Stimulated activated CD8-positive, alpha-beta memory T cell treated with anti-CD3 and anti-CD28 coated beads, Interleukin-4, amount 100 ng/mL, for 1 hour (primary cell): ENCODE measurements at regions not wholly inside any gene's neighbourhood (a gene's known extent, or its start where the extent isn't known, plus 50 kb on each side); places are given as distances from the start of the nearest gene placed in this dataset.

ENCODE experiments used
- DNase-seq, 2 donors: peaks; one replicate each; pipeline ENCODE4 v3.0.0-alpha.2; 2020; ENCODE audit warnings: low read depth in 2 of 2, low spot score in 1 of 2

DNA sequence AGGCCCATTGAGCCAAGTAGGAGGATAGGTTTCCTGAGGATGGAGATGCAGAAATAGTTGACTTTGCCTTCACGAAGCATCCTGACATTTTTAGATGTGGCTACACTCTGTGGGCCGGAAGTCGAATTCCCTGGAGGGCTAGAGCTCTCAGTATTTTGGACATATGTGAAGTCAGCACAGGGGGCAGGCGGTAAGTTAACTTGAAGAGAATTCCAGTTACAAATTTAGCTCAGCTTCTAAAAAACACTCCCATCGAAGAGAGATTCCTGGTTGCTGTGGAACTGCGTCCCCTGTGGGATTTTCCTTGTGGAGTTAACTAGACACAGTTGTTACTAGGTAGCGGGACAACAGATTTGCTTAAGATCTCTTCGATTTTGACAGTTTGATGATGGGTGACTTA lies 161.9 kb upstream of the RGMA start:
- no peak for DNase-seq

DNA sequence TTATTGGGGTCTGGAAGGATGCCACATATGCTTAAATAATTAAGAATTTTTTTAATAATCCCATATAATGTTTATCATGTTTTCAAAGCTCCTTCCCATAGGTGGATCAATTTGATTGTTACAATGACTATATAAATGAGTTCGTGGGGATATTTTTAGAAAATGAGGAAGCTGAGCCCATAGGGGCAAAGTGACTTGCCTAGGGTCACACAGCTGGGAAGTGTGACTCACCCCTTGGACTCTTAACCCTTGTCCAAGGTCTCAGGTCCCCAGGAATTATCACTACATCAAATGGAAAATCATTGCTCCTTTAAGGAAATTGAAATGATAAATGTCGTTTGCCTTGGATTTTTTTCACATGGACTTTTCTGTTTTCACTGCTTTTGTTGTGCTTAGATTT lies 161.2 kb upstream of the RGMA start:
- DNase-seq, result no peak

DNA sequence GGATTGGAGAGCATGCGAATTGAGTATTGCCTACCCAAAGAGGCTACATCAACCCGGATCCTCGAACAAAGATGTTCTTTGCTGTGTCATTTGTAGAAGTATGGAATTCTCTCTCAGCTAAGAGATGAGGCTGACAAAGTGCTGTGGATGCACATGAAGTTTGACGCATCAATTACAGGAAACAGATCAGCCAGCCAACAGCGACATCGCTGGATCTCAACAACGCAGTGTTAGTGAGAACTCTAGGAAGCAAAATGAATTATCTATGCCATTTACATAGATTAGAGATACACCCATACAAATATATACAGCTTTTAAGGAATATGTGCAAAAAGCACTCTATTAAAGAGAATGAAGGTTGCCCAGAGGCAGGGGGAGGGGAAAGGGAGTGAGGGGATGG lies 160.6 kb upstream of the RGMA start:
- DNase-seq, result no peak

DNA sequence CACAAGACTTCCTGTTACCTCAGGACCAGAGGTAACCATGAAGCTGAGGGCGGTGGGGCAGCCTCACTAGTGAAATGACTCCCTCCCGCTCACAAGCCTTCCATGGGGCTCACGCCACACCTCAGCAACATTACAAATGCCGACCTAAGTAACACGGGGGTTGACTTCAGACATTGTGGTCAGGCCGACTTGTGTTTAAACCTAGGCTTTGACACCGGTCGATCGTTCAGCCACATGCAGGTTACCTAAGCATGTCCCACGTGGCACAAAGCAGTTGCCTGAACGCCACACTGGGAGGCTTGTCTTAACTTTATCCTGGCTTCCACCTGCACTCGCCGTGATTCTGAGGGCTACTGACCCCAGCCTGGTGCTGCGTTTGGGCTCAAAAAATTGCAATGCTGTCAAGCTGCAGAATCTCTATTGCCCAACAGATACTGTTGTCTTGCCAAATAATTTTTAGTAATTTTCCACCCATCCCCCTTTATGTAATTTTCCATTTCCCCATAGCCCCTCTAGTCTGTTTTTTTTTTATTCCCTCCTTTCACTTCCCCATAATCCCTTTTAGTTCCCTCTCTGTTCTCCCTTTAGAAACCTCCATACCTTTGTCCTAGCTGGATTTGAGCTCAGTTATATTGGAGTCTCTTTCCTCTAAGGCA lies 158.6 kb upstream of the RGMA start:
- no peak for DNase-seq

DNA sequence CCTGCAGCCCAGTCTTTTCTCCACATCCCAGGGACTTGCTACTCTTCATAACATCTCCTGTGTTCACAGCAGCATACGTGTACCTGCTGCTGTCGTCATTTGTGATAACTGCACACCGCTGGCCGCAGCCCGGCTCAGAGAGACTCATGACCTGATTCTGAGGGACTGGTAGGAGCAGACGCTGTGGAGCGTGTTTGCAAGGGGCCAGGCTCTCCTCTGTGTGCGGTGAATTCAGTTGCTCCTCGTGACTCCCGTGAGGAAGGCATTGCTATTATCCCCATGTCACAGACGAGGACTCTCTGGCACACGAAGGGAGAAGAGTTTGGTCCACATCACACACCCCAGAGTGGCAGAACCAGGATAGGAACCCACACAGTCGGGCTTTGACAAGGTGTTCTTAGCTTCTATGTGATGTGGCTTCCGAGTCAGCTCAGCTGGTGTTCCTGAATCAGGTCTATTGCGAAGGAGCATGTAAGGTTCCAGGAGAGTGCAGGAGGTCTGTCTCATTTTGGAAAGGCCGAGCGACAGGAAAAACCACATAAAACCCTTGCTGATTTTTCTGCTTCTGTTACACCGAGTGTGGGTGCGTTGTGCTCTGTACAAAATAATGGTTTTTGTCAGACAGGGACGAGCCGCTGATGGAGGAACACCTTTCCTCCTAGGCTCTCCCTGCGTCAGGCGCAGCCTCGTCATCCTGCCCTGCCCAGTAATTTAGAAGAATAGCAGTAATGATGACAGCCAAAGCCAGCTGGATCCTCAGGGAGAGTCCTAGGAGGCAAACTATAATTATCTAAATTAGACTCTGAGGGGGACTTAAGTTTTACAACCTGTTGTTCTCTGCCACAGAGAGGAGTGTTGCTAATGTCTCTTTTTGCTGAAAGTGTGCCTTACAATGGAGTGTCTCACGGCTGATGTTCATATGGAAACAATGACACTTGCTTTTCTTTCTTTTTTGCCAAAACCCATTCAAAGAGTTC lies 157.5 kb upstream of the RGMA start:
- DNase-seq, result no peak

DNA sequence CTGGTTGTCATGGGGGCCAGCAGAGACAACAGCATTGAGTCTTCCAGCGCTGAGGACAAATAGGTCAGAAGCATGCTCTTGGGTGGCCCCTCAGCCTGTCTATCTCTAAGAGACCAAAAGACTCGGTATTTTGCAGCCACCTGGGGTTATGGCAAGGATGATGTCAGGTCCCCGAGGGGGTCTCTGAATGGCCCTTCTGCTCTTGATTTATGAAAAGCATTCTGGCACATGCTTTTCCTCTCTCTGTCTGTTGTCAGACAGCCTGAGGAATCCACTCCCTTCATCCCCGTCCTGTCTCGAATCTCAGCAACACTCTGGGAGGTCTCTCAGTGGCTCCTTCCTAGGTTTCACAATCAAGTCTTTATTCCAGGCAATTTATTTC lies 156.6 kb upstream of the RGMA start:
- no peak for DNase-seq

DNA sequence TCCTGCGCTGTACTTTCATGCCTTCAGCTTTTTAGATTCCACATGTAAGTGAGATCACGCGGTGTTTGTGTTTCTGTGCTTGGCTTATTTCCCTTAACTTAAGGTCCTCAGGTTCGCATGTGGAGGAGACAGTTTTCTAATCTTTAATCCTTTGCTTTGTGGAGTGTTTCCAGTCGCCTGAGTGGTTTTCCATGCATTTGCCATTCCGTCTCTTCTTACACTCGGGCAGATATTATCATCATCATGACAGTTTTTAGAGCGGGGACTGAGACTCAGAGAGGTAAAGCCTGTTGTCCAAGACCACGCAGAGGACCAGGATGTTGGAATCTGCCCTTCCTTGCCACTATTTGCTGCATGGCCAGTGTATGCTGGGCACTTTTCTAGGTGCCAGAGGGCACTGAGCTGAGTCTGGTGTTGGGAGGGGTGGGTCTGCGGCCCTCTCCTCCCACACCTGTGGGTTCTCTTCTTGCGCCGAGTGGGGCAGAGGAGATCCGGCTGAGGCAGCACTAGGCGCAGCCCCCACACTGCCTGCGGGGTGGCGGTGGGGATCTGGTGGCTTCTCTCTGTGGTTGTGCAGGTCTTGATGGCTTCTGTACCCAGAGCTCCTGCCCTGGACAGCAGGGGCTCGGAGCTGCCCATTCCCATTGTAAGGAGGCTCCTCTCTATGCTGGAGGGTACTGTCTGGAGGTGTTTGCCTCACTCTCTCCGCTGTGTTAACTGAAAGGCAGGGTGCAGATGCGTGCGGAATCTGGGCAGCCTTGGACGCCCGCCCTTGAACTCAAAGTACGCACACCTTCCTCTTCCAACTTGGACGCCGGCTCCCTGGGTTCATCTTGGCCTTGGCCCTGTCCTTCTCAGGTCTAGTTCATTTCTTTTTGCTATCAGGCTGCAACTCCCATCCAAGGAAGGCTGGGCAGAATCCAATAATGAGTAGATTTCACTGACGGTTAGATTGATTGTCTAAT lies 156.0 kb upstream of the RGMA start:
- no peak for DNase-seq

DNA sequence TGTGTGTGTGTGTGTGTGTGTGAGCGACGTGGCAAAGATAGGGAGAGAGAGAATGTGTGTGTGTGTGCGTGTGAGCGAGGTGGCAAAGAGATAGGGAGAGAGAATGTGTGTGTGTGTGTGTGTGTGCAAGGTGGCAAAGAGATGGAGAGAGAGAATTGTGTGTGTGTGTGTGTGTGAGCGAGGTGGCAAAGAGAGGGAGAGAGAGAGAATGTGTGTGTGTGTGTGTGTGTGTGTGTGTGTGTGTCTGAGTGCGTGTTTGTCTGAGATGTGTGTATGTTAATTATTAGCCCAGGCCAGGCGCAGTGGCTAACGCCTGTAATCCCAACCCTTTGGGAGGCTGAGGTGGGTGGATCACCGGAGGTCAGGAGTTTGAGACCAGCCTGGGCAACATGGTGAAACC lies 154.6 kb upstream of the RGMA start:
- DNase-seq, result no peak

DNA sequence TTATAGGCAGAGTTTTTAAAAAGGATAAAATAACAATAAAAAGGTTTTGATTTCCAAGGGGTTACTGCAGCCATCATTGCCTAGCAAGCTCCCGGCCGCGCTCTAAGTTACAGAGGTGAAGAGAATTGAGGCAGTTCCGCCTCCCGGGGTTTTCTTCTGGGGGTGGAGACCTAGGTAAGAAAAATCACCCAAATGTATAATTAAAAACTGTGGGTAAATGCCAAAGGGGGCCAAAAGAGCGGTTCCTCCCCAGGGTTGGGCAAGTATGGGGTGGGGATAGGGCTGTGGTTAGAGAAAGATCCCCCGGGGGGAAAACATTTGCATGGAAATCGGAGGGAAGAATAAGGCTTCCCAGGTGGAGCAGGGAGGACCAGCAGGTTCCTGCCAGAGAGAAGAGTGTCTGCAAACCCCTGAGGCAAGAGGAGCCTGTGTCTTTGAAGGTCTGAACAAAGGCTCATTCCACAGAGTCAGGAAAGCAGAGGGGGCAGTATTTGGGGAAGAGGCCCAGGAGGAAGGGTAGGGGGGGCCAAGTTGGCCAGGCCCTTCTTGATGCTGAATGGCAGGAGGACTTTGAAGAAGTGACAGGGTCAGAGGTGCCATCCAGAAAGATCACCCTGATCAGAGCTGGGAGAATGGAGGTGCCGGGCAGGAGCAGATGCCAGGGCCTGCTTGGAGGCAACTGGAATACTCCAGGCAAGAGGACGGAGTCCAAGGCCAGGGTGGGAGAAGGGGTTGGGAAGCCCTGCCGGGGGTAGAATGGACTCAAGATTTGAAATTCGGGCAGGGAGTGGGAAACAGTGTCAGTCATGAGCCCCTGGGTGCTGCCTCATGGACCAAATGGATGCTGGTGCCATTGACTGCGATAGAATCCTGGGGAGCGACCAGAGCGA lies 152.9 kb upstream of the RGMA start:
- DNase-seq, result no peak

DNA sequence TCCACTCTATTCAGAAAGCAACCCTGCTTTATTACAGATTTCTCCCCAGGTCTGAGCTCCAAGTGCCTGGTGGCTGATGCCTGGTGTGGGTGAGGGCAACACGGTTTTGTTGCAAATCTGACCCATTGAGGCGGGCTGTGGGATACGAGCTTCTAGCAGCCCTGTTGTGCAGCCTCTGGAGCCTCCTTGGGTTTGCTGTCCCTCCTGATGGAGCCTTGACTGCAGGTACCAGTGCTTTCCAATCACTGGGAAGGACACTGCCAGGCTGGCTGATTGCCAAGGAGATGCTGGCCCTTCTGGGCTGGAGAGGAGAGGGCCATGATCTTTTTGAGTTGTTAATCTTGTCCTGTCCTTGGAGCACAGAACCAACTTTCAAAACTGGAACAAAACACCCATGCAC lies 151.0 kb upstream of the RGMA start:
- DNase-seq, result no peak

DNA sequence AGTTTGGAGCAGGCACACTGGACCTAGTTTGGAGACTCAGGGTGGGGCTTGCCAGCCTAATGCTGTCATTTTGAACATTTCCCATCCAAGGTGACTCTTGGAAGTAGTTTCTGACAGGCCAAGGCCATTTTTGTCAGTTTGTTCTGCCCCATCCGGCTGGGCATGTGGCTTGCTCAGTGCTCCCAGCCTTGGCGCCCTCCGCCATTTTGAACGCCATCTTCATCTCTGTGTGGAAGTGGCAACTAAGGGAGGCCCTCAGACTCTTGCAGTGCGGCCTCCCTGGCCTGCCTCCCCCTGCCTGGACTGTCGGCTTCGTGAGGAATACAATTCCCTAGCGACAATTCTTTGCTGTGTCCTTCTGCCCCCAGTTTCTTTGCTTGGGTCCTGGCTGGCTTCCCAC lies 150.6 kb upstream of the RGMA start:
- DNase-seq, result no peak

DNA sequence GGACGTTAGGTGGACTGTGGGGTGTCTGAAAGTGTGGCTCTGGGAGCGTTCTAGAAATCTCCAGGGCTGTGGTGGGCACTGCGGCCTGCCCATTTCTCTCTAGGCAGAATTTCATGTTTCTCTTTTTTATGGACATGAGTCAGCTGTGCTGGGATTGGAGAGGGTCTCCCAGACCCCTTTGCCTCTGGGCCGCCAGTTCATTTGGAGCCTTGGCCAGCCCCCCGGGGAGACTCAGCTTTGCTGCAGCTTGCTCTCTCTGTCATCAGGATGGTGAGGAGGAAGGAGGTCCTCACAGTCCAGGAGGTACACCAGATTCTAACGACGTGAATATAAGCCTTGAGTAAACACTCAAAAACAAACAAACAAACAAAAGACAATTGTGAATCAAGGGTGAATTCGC lies 149.6 kb upstream of the RGMA start:
- no peak for DNase-seq

DNA sequence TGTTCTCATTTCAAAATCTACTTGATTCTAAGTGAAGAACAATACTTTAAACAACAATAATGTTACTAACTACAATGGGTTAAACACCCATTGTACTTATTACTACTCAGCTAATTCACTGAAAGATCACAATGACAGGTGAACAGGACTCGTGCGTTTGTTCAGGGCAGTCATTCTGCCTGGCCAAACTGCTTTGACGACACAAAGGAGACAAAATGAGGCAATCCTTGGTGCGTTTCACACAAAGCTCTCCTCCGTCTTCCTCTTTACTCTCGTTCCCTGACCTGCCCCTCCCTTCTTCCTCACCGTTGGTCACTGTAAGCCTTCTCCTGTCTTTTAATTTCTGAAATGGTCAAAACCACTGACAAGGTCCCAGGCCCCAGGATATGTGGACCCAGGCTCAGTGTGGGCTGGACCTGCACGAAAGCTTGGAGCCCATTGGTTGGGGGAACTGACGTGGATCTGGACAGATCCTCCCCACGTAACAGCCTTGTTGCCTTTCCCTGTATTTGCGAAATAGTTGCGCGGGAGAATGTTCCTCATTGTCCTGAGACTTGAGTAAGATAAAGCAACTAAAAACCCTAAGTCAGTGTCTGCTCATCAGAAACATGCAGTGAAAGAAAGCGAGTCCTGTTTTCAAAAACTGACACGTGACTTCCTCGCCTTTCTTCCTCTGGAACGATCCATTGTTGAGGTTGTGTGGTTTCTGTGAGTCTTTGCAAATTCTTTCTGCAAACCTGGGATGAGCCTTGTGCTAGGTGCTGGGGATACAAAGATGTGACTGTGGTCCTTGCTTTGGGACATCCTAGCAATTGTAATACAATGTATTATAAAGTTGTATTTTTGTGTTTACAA lies 147.1 kb upstream of the RGMA start:
- no peak for DNase-seq

DNA sequence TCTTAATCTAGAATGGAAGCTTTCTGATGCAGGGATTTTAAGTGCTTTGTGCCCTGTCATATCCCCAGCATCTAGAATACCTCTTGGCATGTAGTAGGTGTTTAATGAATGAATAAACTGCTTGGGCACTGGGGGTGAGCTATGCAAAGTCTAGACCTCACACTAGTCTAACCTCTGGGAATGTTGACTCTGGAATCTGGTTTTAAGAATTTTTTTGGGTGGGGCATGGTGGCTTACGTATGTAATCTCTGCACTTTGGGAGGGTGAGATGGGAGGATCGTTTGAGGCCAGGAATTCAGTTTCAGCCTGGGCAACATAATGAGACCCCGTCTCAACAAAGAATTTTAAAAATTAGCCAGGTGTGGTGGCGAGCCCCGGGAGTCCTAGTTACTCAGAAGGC lies 146.3 kb upstream of the RGMA start:
- no peak for DNase-seq

DNA sequence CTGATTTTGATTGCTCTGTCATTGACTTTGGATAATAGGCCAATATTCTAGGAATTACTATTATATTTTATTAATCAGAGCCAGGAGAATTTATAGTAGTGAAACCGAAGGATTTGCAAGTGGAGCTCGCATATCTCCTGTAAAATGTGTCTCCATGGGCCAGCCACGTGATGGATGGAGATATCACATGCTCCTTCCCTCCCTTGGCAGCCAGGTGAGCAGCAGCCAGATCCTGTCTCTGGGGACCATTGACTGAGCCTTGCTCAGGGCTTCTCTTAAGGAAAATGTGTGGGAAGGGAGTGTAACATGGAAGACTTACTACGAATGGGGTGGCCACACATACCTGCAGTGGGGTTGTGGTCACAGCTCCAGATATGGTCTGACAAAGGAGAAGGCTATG lies 144.7 kb upstream of the RGMA start:
- DNase-seq, result no peak

DNA sequence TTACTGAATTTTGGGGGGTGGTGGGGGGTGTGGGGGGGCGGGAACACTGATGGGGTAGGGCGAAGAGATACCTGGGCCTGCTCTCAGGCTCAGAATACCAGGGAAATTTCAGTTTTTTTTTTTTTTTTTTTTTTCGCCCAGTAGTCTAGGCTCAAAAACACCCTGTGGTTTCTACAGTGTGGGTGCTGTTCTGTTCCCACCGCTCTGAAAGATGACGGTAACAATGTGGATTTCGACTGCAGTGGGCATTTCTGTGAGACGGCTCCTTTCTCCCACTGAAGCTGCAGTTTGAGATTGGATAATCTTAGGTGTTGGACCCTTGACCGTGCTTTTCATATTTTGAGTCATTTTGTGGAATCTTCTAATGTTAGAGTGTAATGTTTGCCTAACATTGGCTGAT lies 143.8 kb upstream of the RGMA start:
- DNase-seq, result no peak

DNA sequence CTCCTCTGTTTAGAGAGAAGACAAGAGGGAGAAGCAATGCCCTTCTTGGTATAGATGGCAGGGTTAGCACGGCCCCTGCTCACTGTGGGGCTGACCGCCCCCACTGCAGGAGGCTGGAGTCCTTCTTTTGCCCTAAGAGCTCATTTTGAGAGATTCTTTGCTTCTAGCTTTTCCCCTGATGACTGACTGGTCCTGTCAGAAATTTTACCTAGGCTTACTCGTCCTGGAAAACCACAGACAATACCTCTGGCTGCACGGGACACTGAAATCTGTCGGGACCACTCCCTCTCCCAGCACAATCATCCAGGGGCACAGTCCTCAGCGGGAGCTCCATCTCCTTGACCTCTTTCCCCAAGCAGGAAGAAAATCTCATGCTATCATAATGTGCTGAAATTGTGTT lies 143.0 kb upstream of the RGMA start:
- no peak for DNase-seq

DNA sequence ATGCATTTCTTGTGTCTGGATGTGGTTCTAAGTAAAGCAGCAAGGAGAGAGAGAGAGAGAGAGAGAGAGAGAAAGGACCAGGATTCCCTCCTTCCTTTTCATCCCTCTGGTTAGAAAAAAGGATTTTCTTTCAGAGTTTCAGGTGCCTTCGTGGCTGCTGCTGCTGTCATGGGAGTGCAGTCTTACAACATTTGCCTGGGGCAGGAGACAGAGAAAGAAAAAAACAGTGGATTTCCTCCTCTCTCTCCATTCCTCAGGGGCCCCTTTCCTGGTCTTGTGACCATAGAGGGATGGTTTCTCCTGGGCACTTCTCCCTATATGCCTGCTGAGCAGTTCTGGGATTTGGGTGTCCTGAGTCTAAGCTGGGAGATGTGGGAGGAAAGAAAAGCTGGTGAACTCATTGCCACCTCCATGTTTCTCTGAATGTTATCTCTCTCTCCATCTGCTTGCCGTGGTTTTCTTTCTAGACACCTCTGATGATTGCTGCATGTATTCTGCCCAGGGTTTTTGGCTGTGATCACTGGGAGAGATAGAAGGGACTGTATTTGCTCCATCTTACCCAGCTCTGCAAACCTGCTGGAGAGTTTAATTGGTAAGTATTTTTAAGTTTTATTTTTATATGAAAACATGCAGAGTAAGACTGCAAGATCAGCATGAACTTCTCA lies 142.4 kb upstream of the RGMA start:
- no peak for DNase-seq

DNA sequence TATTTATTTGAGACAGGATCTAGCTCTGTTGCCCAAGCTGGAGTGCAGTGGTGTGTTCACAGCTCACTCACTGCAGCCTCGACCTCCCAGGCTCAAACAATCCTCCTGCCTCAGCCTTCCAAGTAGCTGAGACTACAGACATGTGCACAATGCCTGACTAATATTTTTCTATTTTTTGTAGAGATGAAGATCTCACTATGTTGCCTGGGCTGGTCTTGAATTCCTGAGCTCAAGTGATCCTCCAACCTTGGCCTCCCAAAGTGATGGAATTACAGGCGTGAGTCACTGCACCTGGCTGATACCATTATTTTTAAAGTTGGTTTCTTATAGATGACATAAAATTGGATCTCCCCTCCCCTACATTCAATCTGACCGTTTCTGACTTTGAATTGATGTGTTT lies 139.5 kb upstream of the RGMA start:
- no peak for DNase-seq
